ENCODE measurements at regions not wholly inside any gene's neighbourhood (a gene's known extent, or its start where the extent isn't known, plus 50 kb on each side); places are given as distances from the start of the nearest gene placed in this dataset.
A peak's percentile ranks its signal among the peaks of the same experiment; 100 is the strongest.

GRCh38 chr7:48703466-48703865 lies 220.9 kb upstream of the CDC14C start:
- Mint-ChIP-seq H3K4me3 (no peak overlapping the region), H3K4me1 (no peaks in the 10 kb centered on the region), H3K36me3 (no peaks in the 10 kb centered on the region), H3K27me3 (no peaks in the 10 kb centered on the region), H3K27ac (no peak overlapping the region), H3K9me3 (peaks cover 2% of the 10 kb centered on the region)
- ATAC-seq (ENCODE audit: low read depth) (no peak), DNase-seq (no peak)
- POLR2A ChIA-PET: no interaction called here

GRCh38 chr7:48708122-48708521 lies 216.2 kb upstream of the CDC14C start:
- Mint-ChIP-seq H3K27me3 (peaks cover 2% of the 10 kb centered on the region), H3K4me3 (no peak overlapping the region), H3K4me1 (no peaks in the 10 kb centered on the region), H3K27ac (no peak overlapping the region), H3K36me3 (no peaks in the 10 kb centered on the region), H3K9me3 (no peaks in the 10 kb centered on the region)
- no peak for DNase-seq
- ATAC-seq (ENCODE audit: low read depth): no peak
- POLR2A ChIA-PET: no interaction called here

GRCh38 chr7:48708635-48709034 lies 215.7 kb upstream of the CDC14C start:
- Mint-ChIP-seq H3K27ac (no peak overlapping the region), H3K9me3 (no peaks in the 10 kb centered on the region), H3K27me3 (peaks cover 2% of the 10 kb centered on the region), H3K36me3 (no peaks in the 10 kb centered on the region), H3K4me3 (no peak overlapping the region), H3K4me1 (no peaks in the 10 kb centered on the region)
- no peak for DNase-seq
- no peak for ATAC-seq (ENCODE audit: low read depth)
- POLR2A ChIA-PET: no interaction called here

GRCh38 chr7:48710995-48711394 lies 213.4 kb upstream of the CDC14C start:
- Mint-ChIP-seq H3K36me3 (no peaks in the 10 kb centered on the region), H3K4me1 (no peaks in the 10 kb centered on the region), H3K4me3 (no peak overlapping the region), H3K27me3 (peaks cover 2% of the 10 kb centered on the region), H3K27ac (no peak overlapping the region), H3K9me3 (no peaks in the 10 kb centered on the region)
- ATAC-seq (ENCODE audit: low read depth) (peak; percentile 50), DNase-seq (no peak)
- POLR2A ChIA-PET: no interaction called here

GRCh38 chr7:48718731-48719378 lies 205.5 kb upstream of the CDC14C start:
- ATAC-seq (ENCODE audit: low read depth): no peak
- no peak for DNase-seq
- POLR2A ChIA-PET: no interaction called here
- Mint-ChIP-seq H3K36me3 (no peaks in the 10 kb centered on the region), H3K27ac (no peak overlapping the region), H3K4me1 (no peaks in the 10 kb centered on the region), H3K27me3 (no peaks in the 10 kb centered on the region), H3K9me3 (no peaks in the 10 kb centered on the region), H3K4me3 (no peak overlapping the region)

- H3K9me3 Mint-ChIP-seq: peaks cover 2% of the 10 kb centered on the region
- no peaks in the 10 kb centered on the region for H3K27me3 Mint-ChIP-seq
- no peak overlapping the region for H3K4me3 Mint-ChIP-seq
- no peaks in the 10 kb centered on the region for H3K4me1 Mint-ChIP-seq
- DNase-seq (no peak), ATAC-seq (ENCODE audit: low read depth) (no peak)
- H3K36me3 Mint-ChIP-seq: no peaks in the 10 kb centered on the region
- no peak overlapping the region for H3K27ac Mint-ChIP-seq
- POLR2A ChIA-PET: no interaction called here
Observed at GRCh38 chr7:48728799-48729198, 195.5 kb upstream of the CDC14C start.

GRCh38 chr7:48734695-48735406 lies 189.5 kb upstream of the CDC14C start:
- Mint-ChIP-seq H3K4me1 (no peaks in the 10 kb centered on the region), H3K27ac (no peak overlapping the region), H3K4me3 (no peak overlapping the region), H3K27me3 (no peaks in the 10 kb centered on the region), H3K36me3 (no peaks in the 10 kb centered on the region), H3K9me3 (peaks cover 5% of the 10 kb centered on the region)
- DNase-seq (no peak), ATAC-seq (ENCODE audit: low read depth) (no peak)
- POLR2A ChIA-PET: no interaction called here

- no peaks in the 10 kb centered on the region for H3K36me3 Mint-ChIP-seq
- H3K9me3 Mint-ChIP-seq: peaks cover 5% of the 10 kb centered on the region
- peaks cover 2% of the 10 kb centered on the region for H3K27me3 Mint-ChIP-seq
- no peak for DNase-seq
- no peak overlapping the region for H3K27ac Mint-ChIP-seq
- POLR2A ChIA-PET: no interaction called here
- H3K4me1 Mint-ChIP-seq: no peaks in the 10 kb centered on the region
- no peak for ATAC-seq (ENCODE audit: low read depth)
- no peak overlapping the region for H3K4me3 Mint-ChIP-seq
Observed at GRCh38 chr7:48741545-48741944, 182.8 kb upstream of the CDC14C start.

- POLR2A ChIA-PET: no interaction called here
- Mint-ChIP-seq H3K9me3 (peaks cover 6% of the 10 kb centered on the region), H3K36me3 (no peaks in the 10 kb centered on the region), H3K4me3 (no peak overlapping the region), H3K27ac (no peak overlapping the region), H3K4me1 (no peaks in the 10 kb centered on the region), H3K27me3 (peaks cover 4% of the 10 kb centered on the region)
- DNase-seq: no peak
- no peak for ATAC-seq (ENCODE audit: low read depth)
Observed at GRCh38 chr7:48742079-48742798, 182.1 kb upstream of the CDC14C start.

GRCh38 chr7:48748081-48748833 lies 176.1 kb upstream of the CDC14C start:
- DNase-seq (no peak), ATAC-seq (ENCODE audit: low read depth) (no peak)
- H3K9me3 Mint-ChIP-seq: peaks cover 1% of the 10 kb centered on the region
- no peak overlapping the region for H3K4me3 Mint-ChIP-seq
- H3K27ac Mint-ChIP-seq: no peak overlapping the region
- H3K27me3 Mint-ChIP-seq: peaks cover 4% of the 10 kb centered on the region
- no peaks in the 10 kb centered on the region for H3K36me3 Mint-ChIP-seq
- no peaks in the 10 kb centered on the region for H3K4me1 Mint-ChIP-seq
- POLR2A ChIA-PET: no interaction called here

- Mint-ChIP-seq H3K9me3 (no peaks in the 10 kb centered on the region), H3K36me3 (no peaks in the 10 kb centered on the region), H3K4me3 (no peak overlapping the region), H3K27me3 (no peaks in the 10 kb centered on the region), H3K4me1 (no peaks in the 10 kb centered on the region), H3K27ac (no peak overlapping the region)
- ATAC-seq (ENCODE audit: low read depth) (no peak), DNase-seq (no peak)
- POLR2A ChIA-PET: no interaction called here
Observed at GRCh38 chr7:48755061-48755555, 169.2 kb upstream of the CDC14C start.

GRCh38 chr7:48759431-48760080 lies 164.8 kb upstream of the CDC14C start:
- Mint-ChIP-seq H3K4me1 (no peaks in the 10 kb centered on the region), H3K36me3 (no peaks in the 10 kb centered on the region), H3K27me3 (no peaks in the 10 kb centered on the region), H3K9me3 (no peaks in the 10 kb centered on the region), H3K4me3 (no peak overlapping the region), H3K27ac (no peak overlapping the region)
- no peak for DNase-seq
- POLR2A ChIA-PET: no interaction called here
- no peak for ATAC-seq (ENCODE audit: low read depth)

All from activated naive CD8-positive, alpha-beta T cell treated with anti-CD3 and anti-CD28 coated beads, Interleukin-2, amount 10 ng/mL, durations not matched to agents 7 days and 5 days (primary cell).